GM18951 (cell line): ENCODE measurements at regions not wholly inside any gene's neighbourhood (a gene's known extent, or its start where the extent isn't known, plus 50 kb on each side); places are given as distances from the start of the nearest gene placed in this dataset.

Source experiments
- POLR2A ChIP-seq: IDR thresholded peaks from 4 replicates; pipeline ENCODE4 v1.6.1; 2011; ENCODE audit warnings: mild to moderate bottlenecking; ENCODE audit not compliant: insufficient read length, insufficient read depth; ENCODE audit errors: extremely low read depth
- in situ Hi-C: fragments of 300-500 bp; cut with MboI; formaldehyde crosslinking; loops from one replicate; pipeline ENCODE4 v1.12.0; 2022; ENCODE audit warnings: low sequenced_read_pairs, mixed read lengths, inconsistent platforms; ENCODE audit not compliant: unreplicated experiment

- in situ Hi-C loops, result no loop called here
- TF ChIP-seq POLR2A, result no peak
These were observed 282.1 kb upstream of the ID2 start for GRCh38 chr2:8399731-8400130.

- in situ Hi-C loops, result no loop called here
These were observed 281.7 kb upstream of the ID2 start for GRCh38 chr2:8400196-8400595.

GRCh38 chr2:8402222-8402621 is 279.6 kb upstream of the ID2 start:
- no peak for TF ChIP-seq POLR2A
- in situ Hi-C loops, result no loop called here

More at GRCh38 chr2:8400196-8400595, 281.7 kb upstream of the ID2 start:
- TF ChIP-seq POLR2A, result no peak

GRCh38 chr2:8403876-8404275 is 278.0 kb upstream of the ID2 start:
- TF ChIP-seq POLR2A, result no peak
- in situ Hi-C loops, result no loop called here

- no peak for TF ChIP-seq POLR2A
- in situ Hi-C loops, result no loop called here
These were observed 276.5 kb upstream of the ID2 start for GRCh38 chr2:8405334-8405733.

GRCh38 chr2:8406271-8406670 is 275.6 kb upstream of the ID2 start:
- TF ChIP-seq POLR2A, result no peak
- in situ Hi-C loops, result no loop called here

- TF ChIP-seq POLR2A, result no peak
- in situ Hi-C loops, result no loop called here
These were observed 274.5 kb upstream of the ID2 start for GRCh38 chr2:8407332-8407731.

GRCh38 chr2:8408560-8409460 is 273.0 kb upstream of the ID2 start:
- in situ Hi-C loops, result no loop called here
- no peak for TF ChIP-seq POLR2A

- no peak for TF ChIP-seq POLR2A
- in situ Hi-C loops, result no loop called here
These were observed 272.2 kb upstream of the ID2 start for GRCh38 chr2:8409461-8410260.

GRCh38 chr2:8412082-8412481 is 269.8 kb upstream of the ID2 start:
- TF ChIP-seq POLR2A, result no peak
- in situ Hi-C loops, result no loop called here

- in situ Hi-C loops, result no loop called here
- TF ChIP-seq POLR2A, result no peak
These were observed 269.3 kb upstream of the ID2 start for GRCh38 chr2:8412586-8412985.

- in situ Hi-C loops, result no loop called here
- TF ChIP-seq POLR2A, result no peak
These were observed 268.2 kb upstream of the ID2 start for GRCh38 chr2:8413589-8414135.
